ENCODE measurements at regions not wholly inside any gene's neighbourhood (a gene's known extent, or its start where the extent isn't known, plus 50 kb on each side); places are given as distances from the start of the nearest gene placed in this dataset.

DNA sequence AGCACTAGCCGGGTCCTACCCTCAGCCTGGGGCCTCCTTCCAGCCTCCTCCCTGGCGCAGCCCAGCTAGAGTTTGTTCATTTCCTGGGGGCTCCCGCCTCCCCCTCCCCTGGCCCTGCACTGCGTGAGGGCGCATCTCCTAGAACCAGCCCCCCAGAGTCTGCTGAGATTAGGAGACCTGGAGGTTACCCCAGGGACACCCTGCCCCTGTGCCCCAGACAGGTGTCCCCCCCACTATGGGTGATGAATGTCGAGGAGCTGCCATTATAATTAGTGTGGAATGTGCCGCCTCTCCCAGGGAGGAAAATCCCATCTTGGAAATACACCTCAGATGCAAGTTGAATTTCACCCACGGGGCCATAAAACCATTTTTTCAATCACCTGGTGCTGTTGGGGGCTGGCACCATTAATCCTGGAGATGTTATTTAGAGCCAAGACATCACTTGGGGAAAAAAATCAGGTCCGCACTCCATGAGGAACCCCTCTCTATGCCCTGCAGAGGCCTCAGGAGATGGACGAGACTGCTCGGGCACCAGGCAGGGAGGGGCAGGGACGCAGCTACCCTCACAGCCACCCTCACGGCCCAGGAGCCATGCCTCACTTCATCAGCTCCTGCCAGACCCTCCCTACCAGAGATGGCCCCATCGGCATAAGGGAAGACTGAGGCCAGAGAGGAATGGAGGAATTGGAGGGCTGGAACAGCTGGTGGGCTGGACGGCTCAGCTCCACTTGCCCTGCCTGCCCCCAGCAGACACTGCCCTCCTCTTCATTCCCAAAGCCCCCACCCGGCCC is 197.5 kb downstream of the IGLL1 start (continued):
- TF ChIP-seq HDAC2 (IDR thresholded peaks at IDR 0.05): no peak
- TF ChIP-seq ZNF717 (CRISPR knock-in tag; IDR thresholded peaks at IDR 0.05): no peak
- no peak for TF ChIP-seq BACH1 (tag; IDR thresholded peaks at IDR 0.05)
- TF ChIP-seq, protein P1, sequence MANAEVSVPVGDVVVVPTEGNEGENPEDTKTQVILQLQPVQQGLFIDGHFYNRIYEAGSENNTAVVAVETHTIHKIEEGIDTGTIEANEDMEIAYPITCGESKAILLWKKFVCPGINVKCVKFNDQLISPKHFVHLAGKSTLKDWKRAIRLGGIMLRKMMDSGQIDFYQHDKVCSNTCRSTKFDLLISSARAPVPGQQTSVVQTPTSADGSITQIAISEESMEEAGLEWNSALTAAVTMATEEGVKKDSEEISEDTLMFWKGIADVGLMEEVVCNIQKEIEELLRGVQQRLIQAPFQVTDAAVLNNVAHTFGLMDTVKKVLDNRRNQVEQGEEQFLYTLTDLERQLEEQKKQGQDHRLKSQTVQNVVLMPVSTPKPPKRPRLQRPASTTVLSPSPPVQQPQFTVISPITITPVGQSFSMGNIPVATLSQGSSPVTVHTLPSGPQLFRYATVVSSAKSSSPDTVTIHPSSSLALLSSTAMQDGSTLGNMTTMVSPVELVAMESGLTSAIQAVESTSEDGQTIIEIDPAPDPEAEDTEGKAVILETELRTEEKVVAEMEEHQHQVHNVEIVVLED (CRISPR knock-in tag; IDR thresholded peaks at IDR 0.05): no peak
- TF ChIP-seq SAP30 (IDR thresholded peaks at IDR 0.05; ENCODE audit: borderline replicate concordance, insufficient read depth, low read depth, low read length, poor library complexity, severe bottlenecking): no peak

DNA sequence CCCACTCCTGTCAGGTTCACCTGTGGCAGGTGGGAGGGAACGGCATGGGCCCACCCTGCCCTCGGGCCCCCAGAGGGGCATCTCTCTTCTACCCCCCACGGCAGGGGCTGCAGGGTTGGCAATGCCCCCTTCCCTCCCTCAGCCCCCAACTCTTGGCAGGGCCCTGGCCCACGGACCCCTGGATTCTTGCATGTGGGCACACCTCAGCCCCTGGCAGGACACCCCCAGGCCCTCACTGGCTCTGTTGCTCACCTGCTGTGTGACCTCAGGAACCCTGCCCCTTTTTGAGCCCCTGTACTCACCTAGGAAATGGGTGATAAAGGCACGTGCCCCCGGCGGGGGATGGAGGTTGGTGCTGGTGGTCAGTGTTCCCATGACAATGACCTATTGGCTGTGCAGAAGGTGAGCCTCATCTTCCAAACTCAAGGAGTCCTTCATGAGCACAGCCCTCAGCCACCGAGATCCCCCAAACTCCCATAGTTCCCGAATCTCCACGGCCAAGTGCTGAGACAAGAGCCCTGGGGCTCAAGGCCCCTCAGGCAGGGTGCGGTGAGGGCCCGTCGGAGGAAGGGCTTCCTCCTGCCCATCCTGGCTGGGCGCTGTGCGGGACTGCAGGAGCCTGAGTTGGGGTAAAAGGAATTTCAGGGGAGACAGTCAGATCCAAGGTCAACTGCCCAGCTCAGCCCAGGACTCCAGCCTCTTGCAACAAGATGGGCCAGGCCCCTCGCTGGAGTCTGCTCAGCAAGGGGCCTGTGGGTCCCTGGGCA is 198.2 kb downstream of the IGLL1 start:
- Histone ChIP-seq H4K20me1 (replicated peaks; ENCODE audit: control insufficient read depth, insufficient read depth, low read length) (0 out of 2 replicates have a peak, but pooled peaks cover 7% of the 10 kb centered on the region), H3K4me3 (no peak overlapping the region), H3K36me3 (ENCODE audit: control insufficient read depth, insufficient read depth, low read length) (no peaks in the 10 kb centered on the region), H3K9me3 (replicated peaks; ENCODE audit: control insufficient read depth, insufficient read depth, low read depth, low read length) (no peaks in the 10 kb centered on the region), H3K9me1 (ENCODE audit: control insufficient read depth, insufficient read depth, low read length) (no peaks in the 10 kb centered on the region), H3K27me3 (ENCODE audit: control insufficient read depth in 2 of 2, insufficient read depth in 2 of 2, low read length in 2 of 2) (peaks cover 0 to 5% of the 10 kb centered on the region in 2 experiments; a peak in 1 of 5 replicates), H3K4me2 (ENCODE audit: insufficient read depth, low read length) (no peak overlapping the region), H3K4me1 (replicated peaks in 1 of 2; ENCODE audit: control insufficient read depth in 2 of 2, insufficient read depth in 2 of 2, low read length in 2 of 2) (peaks cover 0 to 21% of the 10 kb centered on the region in 2 experiments; a peak in 2 of 5 replicates), H3K9ac (ENCODE audit: insufficient read depth in 1 of 2, low read depth in 2 of 2, low read length in 2 of 2) (no peak overlapping the region), H2AFZ (ENCODE audit: low read depth, low read length) (no peak overlapping the region), H3K79me2 (ENCODE audit: control insufficient read depth, insufficient read depth, low read length) (no peaks in the 10 kb centered on the region), H3K27ac (ENCODE audit: extremely low read depth, low read depth, low read length) (no peak overlapping the region)
- ChIA-PET CTCF (ENCODE audit: low intra/inter-chr PET ratio) (interaction anchor here (0.6 kb wide), 1 partner anchor 210 kb away, joined by 3 read pairs; no protein-coding TSS in a partner anchor), POLR2A (no interaction called here)
- in situ Hi-C loops (cut with MboI): loop anchor here (10.0 to 25.0 kb wide), 2 partner anchors 77 to 420 kb away; no protein-coding TSS in a partner anchor
- FAIRE-seq (no peak), DNase-seq (ENCODE audit: extremely low read depth in 1 of 4, low spot score in 3 of 4) (no peak), ATAC-seq (no peak)
- WGBS (ENCODE audit: insufficient coverage, low coverage, missing lambda C conversion rate): 2% methylated on average over 14 of the region's 16 CpGs
- BruUV-seq (replicated peaks): no TSS peak
- intact Hi-C loops (cut with micrococcal nuclease): no loop called here
- TF ChIP-seq, protein P2, sequence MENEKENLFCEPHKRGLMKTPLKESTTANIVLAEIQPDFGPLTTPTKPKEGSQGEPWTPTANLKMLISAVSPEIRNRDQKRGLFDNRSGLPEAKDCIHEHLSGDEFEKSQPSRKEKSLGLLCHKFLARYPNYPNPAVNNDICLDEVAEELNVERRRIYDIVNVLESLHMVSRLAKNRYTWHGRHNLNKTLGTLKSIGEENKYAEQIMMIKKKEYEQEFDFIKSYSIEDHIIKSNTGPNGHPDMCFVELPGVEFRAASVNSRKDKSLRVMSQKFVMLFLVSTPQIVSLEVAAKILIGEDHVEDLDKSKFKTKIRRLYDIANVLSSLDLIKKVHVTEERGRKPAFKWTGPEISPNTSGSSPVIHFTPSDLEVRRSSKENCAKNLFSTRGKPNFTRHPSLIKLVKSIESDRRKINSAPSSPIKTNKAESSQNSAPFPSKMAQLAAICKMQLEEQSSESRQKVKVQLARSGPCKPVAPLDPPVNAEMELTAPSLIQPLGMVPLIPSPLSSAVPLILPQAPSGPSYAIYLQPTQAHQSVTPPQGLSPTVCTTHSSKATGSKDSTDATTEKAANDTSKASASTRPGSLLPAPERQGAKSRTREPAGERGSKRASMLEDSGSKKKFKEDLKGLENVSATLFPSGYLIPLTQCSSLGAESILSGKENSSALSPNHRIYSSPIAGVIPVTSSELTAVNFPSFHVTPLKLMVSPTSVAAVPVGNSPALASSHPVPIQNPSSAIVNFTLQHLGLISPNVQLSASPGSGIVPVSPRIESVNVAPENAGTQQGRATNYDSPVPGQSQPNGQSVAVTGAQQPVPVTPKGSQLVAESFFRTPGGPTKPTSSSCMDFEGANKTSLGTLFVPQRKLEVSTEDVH (IDR thresholded peaks at IDR 0.05; ENCODE audit: low read depth, partially characterized antibody): no peak
- TF ChIP-seq RBFOX2 (IDR thresholded peaks at IDR 0.05; ENCODE audit: low read depth, low read length): no peak
- TF ChIP-seq, protein P3, sequence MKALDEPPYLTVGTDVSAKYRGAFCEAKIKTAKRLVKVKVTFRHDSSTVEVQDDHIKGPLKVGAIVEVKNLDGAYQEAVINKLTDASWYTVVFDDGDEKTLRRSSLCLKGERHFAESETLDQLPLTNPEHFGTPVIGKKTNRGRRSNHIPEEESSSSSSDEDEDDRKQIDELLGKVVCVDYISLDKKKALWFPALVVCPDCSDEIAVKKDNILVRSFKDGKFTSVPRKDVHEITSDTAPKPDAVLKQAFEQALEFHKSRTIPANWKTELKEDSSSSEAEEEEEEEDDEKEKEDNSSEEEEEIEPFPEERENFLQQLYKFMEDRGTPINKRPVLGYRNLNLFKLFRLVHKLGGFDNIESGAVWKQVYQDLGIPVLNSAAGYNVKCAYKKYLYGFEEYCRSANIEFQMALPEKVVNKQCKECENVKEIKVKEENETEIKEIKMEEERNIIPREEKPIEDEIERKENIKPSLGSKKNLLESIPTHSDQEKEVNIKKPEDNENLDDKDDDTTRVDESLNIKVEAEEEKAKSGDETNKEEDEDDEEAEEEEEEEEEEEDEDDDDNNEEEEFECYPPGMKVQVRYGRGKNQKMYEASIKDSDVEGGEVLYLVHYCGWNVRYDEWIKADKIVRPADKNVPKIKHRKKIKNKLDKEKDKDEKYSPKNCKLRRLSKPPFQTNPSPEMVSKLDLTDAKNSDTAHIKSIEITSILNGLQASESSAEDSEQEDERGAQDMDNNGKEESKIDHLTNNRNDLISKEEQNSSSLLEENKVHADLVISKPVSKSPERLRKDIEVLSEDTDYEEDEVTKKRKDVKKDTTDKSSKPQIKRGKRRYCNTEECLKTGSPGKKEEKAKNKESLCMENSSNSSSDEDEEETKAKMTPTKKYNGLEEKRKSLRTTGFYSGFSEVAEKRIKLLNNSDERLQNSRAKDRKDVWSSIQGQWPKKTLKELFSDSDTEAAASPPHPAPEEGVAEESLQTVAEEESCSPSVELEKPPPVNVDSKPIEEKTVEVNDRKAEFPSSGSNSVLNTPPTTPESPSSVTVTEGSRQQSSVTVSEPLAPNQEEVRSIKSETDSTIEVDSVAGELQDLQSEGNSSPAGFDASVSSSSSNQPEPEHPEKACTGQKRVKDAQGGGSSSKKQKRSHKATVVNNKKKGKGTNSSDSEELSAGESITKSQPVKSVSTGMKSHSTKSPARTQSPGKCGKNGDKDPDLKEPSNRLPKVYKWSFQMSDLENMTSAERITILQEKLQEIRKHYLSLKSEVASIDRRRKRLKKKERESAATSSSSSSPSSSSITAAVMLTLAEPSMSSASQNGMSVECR (CRISPR knock-in tag; IDR thresholded peaks at IDR 0.05): no peak
- no peak for TF ChIP-seq FOXK1 (CRISPR knock-in tag; IDR thresholded peaks at IDR 0.05; ENCODE audit: borderline replicate concordance)

Measured in K562 (cell line).